GM12892 (cell line): ENCODE measurements at regions not wholly inside any gene's neighbourhood (a gene's known extent, or its start where the extent isn't known, plus 50 kb on each side); places are given as distances from the start of the nearest gene placed in this dataset.

Experiments used
- DNase-seq: peaks from one replicate; pipeline ENCODE4 v3.0.0; 2011; ENCODE audit not compliant: insufficient read length
- FAIRE-seq: peaks from 2 replicates; lab custom pipeline; 2011; peaks lifted over from hg19 to GRCh38; lab: Jason Lieb, UNC
- POLR2A ChIP-seq: IDR thresholded peaks from 2 replicates; pipeline ENCODE4 v1.6.1; 2011; ENCODE audit warnings: low read depth, low read length, control low read depth
- POLR2AphosphoS5 ChIP-seq: IDR thresholded peaks from 2 replicates; pipeline ENCODE4 v1.6.1; 2011; ENCODE audit warnings: low read depth, low read length, control low read depth
- TAF1 ChIP-seq: IDR thresholded peaks from 2 replicates; pipeline ENCODE4 v1.6.1; 2011; ENCODE audit warnings: low read depth, mild to moderate bottlenecking, control low read depth, low read length, borderline replicate concordance

GRCh38 chr12:115155665-115156645, 472.0 kb upstream of the TBX3 start:
- TF ChIP-seq POLR2AphosphoS5 = no peak
- no peak for TF ChIP-seq TAF1
- no peak for TF ChIP-seq POLR2A
- no peak for DNase-seq
- FAIRE-seq = no peak

- FAIRE-seq (no peak), DNase-seq (no peak)
- TF ChIP-seq POLR2A = no peak
- TF ChIP-seq POLR2AphosphoS5 = no peak
- TF ChIP-seq TAF1 = no peak
Measured at GRCh38 chr12:115149685-115150378, 465.9 kb upstream of the TBX3 start.

- DNase-seq = no peak
- no peak for FAIRE-seq
- no peak for TF ChIP-seq POLR2AphosphoS5
- no peak for TF ChIP-seq TAF1
- no peak for TF ChIP-seq POLR2A
Measured at GRCh38 chr12:115149279-115149678, 465.3 kb upstream of the TBX3 start.

- TF ChIP-seq TAF1 (no peak), POLR2AphosphoS5 (no peak), POLR2A (no peak)
- DNase-seq = no peak
- FAIRE-seq = no peak
Measured at GRCh38 chr12:115147916-115148315, 463.9 kb upstream of the TBX3 start.

GRCh38 chr12:115146453-115146852, 462.5 kb upstream of the TBX3 start:
- no peak for DNase-seq
- no peak for TF ChIP-seq TAF1
- no peak for TF ChIP-seq POLR2AphosphoS5
- no peak for TF ChIP-seq POLR2A
- no peak for FAIRE-seq

GRCh38 chr12:115144425-115144824, 460.4 kb upstream of the TBX3 start:
- TF ChIP-seq POLR2AphosphoS5 (no peak), TAF1 (no peak), POLR2A (no peak)
- FAIRE-seq = no peak
- no peak for DNase-seq

- FAIRE-seq (no peak), DNase-seq (no peak)
- TF ChIP-seq TAF1 (no peak), POLR2AphosphoS5 (no peak), POLR2A (no peak)
Measured at GRCh38 chr12:115140981-115141655, 457.1 kb upstream of the TBX3 start.

- DNase-seq = no peak
Measured at GRCh38 chr12:115137812-115138521, 454.0 kb upstream of the TBX3 start.

GRCh38 chr12:115135800-115136211, 451.8 kb upstream of the TBX3 start:
- TF ChIP-seq POLR2AphosphoS5 (no peak), POLR2A (no peak), TAF1 (no peak)
- FAIRE-seq (no peak), DNase-seq (no peak)

More at GRCh38 chr12:115137812-115138521, 454.0 kb upstream of the TBX3 start:
- TF ChIP-seq TAF1 (no peak), POLR2AphosphoS5 (no peak), POLR2A (no peak)
- FAIRE-seq = no peak

GRCh38 chr12:115134298-115134697, 450.3 kb upstream of the TBX3 start:
- DNase-seq (no peak), FAIRE-seq (no peak)
- TF ChIP-seq TAF1 (no peak), POLR2AphosphoS5 (no peak), POLR2A (no peak)

- no peak for DNase-seq
- TF ChIP-seq POLR2A (no peak), TAF1 (no peak), POLR2AphosphoS5 (no peak)
- no peak for FAIRE-seq
Measured at GRCh38 chr12:115132905-115133304, 448.9 kb upstream of the TBX3 start.
